ENCODE measurements at regions not wholly inside any gene's neighbourhood (a gene's known extent, or its start where the extent isn't known, plus 50 kb on each side); places are given as distances from the start of the nearest gene placed in this dataset.

DNA sequence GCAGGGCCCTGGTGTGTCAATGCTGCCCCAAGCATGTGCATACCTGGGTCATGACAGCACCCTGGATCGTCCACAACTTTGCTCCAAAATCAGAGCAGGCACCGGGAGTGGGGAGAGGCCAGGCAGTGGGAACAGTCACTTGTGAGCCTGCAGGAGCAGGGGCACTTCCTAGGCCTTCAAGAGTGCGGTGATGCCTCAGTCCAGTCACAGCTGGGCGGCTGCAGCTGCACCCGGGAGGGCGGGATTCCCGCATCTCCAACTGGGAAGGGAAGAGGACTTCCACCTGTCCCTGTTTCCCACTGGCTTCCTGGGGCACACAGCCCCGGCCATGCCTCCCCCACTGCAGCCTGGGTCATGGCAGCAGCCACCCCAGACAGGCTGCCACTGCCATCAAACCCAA, 191.3 kb upstream of the DEFB112 start:
- POLR2A ChIA-PET, result no interaction called here

DNA sequence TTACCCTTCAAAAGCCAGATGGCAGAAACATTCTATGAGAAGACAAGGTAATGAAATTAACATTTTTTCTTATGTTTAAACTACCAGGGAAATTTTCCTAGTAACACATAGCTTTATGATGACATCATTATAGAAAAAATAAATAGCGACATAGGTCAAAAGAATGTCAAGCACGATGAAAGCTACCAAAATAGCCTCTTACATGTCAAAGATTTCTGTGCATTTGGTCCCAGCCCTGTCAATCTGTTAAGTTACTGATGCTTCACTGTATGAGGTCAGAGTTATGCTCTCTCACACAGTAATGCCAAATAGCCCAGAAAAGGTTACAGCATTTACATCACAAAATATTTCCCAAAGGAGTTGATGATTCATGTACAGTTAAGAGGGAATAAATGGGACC, 199.8 kb upstream of the DEFB112 start:
- Mint-ChIP-seq H3K4me1 (ENCODE audit: low read depth) (no peaks in the 10 kb centered on the region), H3K9me3 (ENCODE audit: insufficient read depth) (no peaks in the 10 kb centered on the region), H3K27me3 (ENCODE audit: low read depth) (no peaks in the 10 kb centered on the region), H3K4me3 (no peak overlapping the region), H3K36me3 (ENCODE audit: low read depth) (no peaks in the 10 kb centered on the region), H3K27ac (no peak overlapping the region)
- DNase-seq, result no peak
- ChIA-PET CTCF (no interaction called here), POLR2A (no interaction called here)
- no peak for ATAC-seq

More for the DNA sequence above, 191.3 kb upstream of the DEFB112 start:
- Mint-ChIP-seq H3K27ac (no peak overlapping the region), H3K27me3 (ENCODE audit: low read depth) (no peaks in the 10 kb centered on the region), H3K9me3 (ENCODE audit: insufficient read depth) (no peaks in the 10 kb centered on the region), H3K4me1 (ENCODE audit: low read depth) (no peaks in the 10 kb centered on the region), H3K4me3 (no peak overlapping the region), H3K36me3 (ENCODE audit: low read depth) (no peaks in the 10 kb centered on the region)
- no peak for DNase-seq
- CTCF ChIA-PET, result no interaction called here
- no peak for ATAC-seq

DNA sequence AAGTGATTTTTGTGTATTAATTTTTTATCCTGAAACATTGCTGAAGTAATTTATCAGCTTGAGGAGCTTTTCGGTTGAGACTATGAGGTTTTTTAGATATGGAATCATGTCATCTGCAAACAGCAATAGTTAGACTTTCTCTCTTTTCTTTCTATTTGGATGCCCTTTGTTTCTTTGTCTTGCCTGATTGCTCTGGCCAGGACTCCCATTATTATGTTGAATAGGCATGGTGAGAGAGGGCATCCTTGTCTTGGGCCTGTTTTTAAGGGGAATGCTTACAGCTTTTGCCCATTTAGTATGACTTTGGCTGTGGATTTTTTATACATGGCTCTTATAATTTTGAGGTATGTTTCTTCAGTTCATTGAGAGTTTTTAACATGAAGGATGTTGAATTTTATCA, 207.6 kb upstream of the DEFB112 start:
- DNase-seq (no peak), ATAC-seq (no peak)
- ChIA-PET CTCF (no interaction called here), POLR2A (no interaction called here)
- no peak overlapping the region for H3K27ac Mint-ChIP-seq
- peaks cover 9% of the 10 kb centered on the region for H3K9me3 Mint-ChIP-seq (ENCODE audit: insufficient read depth)
- no peaks in the 10 kb centered on the region for H3K4me1 Mint-ChIP-seq (ENCODE audit: low read depth)
- H3K36me3 Mint-ChIP-seq (ENCODE audit: low read depth), result no peaks in the 10 kb centered on the region
- H3K4me3 Mint-ChIP-seq, result no peak overlapping the region
- H3K27me3 Mint-ChIP-seq (ENCODE audit: low read depth), result no peaks in the 10 kb centered on the region

DNA sequence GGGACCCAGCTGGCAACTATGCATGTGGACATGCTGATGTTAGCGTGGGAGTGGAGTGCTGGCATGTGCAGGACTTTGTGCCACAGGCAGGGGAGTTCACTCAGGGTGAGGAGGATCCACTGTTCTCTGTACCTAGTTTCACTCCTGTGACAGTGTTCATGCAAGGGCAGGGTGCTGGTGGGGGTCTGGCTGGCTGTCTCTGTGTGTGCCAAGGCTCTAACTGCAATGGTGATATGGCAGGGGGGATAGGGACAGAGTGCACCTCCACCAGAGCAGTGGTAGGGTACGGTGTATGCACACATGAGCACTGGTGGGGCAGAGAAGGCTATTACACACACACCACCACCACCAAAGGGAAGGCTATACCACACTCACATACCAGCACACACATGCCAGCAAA, 210.2 kb upstream of the DEFB112 start:
- DNase-seq (no peak), ATAC-seq (no peak)
- H3K4me1 Mint-ChIP-seq (ENCODE audit: low read depth), result no peaks in the 10 kb centered on the region
- H3K27me3 Mint-ChIP-seq (ENCODE audit: low read depth), result no peaks in the 10 kb centered on the region
- H3K36me3 Mint-ChIP-seq (ENCODE audit: low read depth), result no peaks in the 10 kb centered on the region
- POLR2A ChIA-PET, result no interaction called here
- H3K27ac Mint-ChIP-seq, result no peak overlapping the region
- CTCF ChIA-PET, result no interaction called here
- peaks cover 9% of the 10 kb centered on the region for H3K9me3 Mint-ChIP-seq (ENCODE audit: insufficient read depth)
- H3K4me3 Mint-ChIP-seq, result no peak overlapping the region

DNA sequence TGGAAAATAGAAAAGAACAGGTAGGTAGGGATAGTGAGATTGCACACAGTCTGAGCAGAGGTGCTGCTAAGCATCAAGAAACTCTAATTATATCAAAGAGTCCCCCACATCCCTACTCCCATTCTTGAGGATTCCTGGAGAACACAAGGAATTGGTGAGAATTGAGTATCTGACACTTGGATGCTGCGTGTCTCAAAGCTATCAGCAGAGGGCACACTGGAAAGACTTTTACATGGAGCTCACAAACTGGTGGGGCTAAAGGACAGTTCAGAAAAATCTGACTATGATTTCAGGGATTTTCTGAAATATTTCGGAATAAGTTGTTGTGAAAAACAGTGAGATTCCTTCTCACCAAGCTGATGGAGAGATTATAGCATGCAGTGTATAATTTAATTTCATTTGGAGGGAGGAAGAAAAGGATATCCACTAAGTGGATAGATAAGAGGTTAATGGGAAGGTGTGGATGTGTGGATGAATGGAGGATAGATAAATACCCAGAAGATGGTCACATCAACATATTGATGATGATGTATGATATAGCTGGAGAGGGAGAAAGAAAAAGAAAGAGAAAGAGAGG, 215.4 kb upstream of the DEFB112 start:
- no peaks in the 10 kb centered on the region for H3K9me3 Mint-ChIP-seq (ENCODE audit: insufficient read depth)
- DNase-seq (no peak), ATAC-seq (no peak)
- no peaks in the 10 kb centered on the region for H3K27me3 Mint-ChIP-seq (ENCODE audit: low read depth)
- ChIA-PET CTCF (no interaction called here), POLR2A (no interaction called here)
- no peak overlapping the region for H3K4me3 Mint-ChIP-seq
- H3K27ac Mint-ChIP-seq, result no peak overlapping the region
- no peaks in the 10 kb centered on the region for H3K36me3 Mint-ChIP-seq (ENCODE audit: low read depth)
- H3K4me1 Mint-ChIP-seq (ENCODE audit: low read depth), result no peaks in the 10 kb centered on the region

DNA sequence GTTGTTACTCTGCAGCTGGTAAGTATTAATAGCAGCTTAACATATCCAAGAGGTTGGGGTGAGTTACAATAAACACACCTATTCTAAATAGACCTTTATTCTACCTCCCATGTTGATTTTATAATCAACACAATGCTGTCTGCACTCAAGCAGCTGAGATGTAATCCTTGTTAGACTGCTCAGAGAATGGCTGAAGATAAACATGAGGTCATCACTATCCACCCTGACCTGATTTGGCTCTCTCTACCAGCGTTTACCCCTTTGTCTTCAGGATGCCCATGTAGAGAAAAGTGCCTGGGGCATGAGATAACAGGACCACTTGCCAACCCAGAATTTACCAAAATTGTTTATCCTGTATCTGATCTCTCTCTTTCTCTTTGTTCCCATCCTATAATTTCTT, 220.7 kb upstream of the DEFB112 start:
- CTCF ChIA-PET, result no interaction called here
- Mint-ChIP-seq H3K4me3 (no peak overlapping the region), H3K27me3 (ENCODE audit: low read depth) (no peaks in the 10 kb centered on the region), H3K27ac (no peak overlapping the region), H3K4me1 (ENCODE audit: low read depth) (no peaks in the 10 kb centered on the region), H3K36me3 (ENCODE audit: low read depth) (no peaks in the 10 kb centered on the region), H3K9me3 (ENCODE audit: insufficient read depth) (no peaks in the 10 kb centered on the region)
- POLR2A ChIA-PET, result no interaction called here
- DNase-seq (no peak), ATAC-seq (no peak)

DNA sequence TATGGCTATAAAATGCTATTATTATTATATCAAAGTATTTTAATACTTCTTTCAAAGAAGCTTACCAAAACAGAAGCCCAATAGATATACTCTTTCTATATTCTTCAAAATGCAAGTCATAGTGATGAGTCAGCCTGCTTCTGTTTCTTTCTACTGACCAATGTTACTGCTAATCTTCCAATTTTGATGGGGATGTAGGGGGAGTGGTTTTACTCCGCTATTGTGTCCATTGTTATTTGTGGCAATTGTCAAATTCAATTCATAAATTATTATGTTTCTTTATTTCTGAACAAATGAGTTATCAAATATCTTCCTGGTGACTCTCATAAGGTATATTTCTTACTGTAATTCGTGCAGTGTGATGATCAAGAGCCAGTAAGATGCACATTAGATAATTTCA, 221.5 kb upstream of the DEFB112 start:
- Mint-ChIP-seq H3K9me3 (ENCODE audit: insufficient read depth) (no peaks in the 10 kb centered on the region), H3K4me1 (ENCODE audit: low read depth) (no peaks in the 10 kb centered on the region), H3K4me3 (no peak overlapping the region), H3K36me3 (ENCODE audit: low read depth) (no peaks in the 10 kb centered on the region), H3K27me3 (ENCODE audit: low read depth) (no peaks in the 10 kb centered on the region), H3K27ac (no peak overlapping the region)
- ATAC-seq (no peak), DNase-seq (no peak)
- ChIA-PET CTCF (no interaction called here), POLR2A (no interaction called here)

DNA sequence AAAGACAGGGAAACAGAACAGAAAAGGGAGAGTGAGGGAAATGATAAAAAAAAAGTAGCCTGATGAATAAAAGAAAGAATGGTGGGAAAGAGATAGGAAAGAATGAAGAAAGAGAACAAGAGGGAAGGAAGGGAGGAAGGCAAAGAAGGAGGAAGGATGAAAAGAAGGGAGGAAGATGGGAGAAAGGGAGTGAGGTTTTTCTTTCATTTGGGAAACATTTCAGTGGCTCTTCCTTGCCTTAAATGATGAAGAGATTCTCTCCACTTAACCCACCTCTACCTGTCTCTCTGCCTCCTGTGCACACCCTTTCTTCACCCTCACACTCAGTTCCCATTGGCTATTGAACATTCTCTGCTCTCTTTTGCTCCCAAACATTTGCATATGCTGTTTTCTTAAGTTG, 222.1 kb upstream of the DEFB112 start:
- ATAC-seq, result no peak
- no peaks in the 10 kb centered on the region for H3K36me3 Mint-ChIP-seq (ENCODE audit: low read depth)
- CTCF ChIA-PET, result no interaction called here
- DNase-seq, result no peak
- H3K27me3 Mint-ChIP-seq (ENCODE audit: low read depth), result no peaks in the 10 kb centered on the region
- H3K9me3 Mint-ChIP-seq (ENCODE audit: insufficient read depth), result no peaks in the 10 kb centered on the region
- no peak overlapping the region for H3K4me3 Mint-ChIP-seq
- H3K4me1 Mint-ChIP-seq (ENCODE audit: low read depth), result no peaks in the 10 kb centered on the region
- POLR2A ChIA-PET, result no interaction called here
- H3K27ac Mint-ChIP-seq, result no peak overlapping the region

DNA sequence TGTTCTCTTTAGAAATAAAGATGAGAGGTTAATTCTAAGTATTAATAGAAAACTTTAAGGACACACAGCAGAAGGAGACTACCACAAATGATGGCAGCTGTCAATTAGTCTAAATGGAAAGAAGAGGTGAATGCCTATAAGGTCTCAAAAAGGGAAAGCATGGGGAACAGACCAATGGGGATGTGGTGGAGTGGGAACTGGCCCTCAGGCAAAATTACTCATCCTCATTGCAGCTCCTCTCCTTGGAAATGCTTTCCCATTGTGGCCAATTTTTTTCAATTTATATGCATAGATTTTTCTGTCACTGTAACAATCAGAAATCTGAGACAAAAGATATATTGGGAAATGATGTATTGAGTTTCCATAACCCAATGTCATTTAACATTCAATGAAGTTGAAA, 222.9 kb upstream of the DEFB112 start:
- H3K4me3 Mint-ChIP-seq, result no peak overlapping the region
- H3K4me1 Mint-ChIP-seq (ENCODE audit: low read depth), result no peaks in the 10 kb centered on the region
- no peaks in the 10 kb centered on the region for H3K36me3 Mint-ChIP-seq (ENCODE audit: low read depth)
- ChIA-PET POLR2A (no interaction called here), CTCF (no interaction called here)
- DNase-seq (no peak), ATAC-seq (no peak)
- no peaks in the 10 kb centered on the region for H3K27me3 Mint-ChIP-seq (ENCODE audit: low read depth)
- no peaks in the 10 kb centered on the region for H3K9me3 Mint-ChIP-seq (ENCODE audit: insufficient read depth)
- no peak overlapping the region for H3K27ac Mint-ChIP-seq

DNA sequence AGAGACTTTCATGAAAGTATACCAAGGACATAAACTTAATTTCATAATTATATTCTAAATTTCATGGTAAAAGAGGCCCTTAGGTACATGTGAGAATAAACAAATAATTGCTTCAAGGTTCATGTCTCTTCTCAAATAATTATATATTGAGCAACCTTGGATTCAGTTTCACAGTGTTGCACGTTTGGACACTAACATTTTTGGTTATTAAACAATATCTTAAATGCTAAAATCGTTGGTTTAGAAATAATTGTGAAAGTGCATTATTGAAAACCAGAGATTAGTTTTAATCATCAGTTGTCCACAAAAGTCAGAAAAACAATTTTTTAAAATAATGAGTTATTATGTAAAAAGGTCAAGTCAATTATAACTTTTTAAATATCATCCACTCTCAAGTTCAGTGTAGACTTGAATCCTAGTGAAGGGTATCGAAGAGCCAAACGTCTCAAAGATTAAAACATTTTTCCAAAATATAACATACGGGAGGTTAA, 227.1 kb upstream of the DEFB112 start:
- no peak overlapping the region for H3K4me3 Mint-ChIP-seq
- POLR2A ChIA-PET, result no interaction called here
- no peak overlapping the region for H3K27ac Mint-ChIP-seq
- H3K4me1 Mint-ChIP-seq (ENCODE audit: low read depth), result no peaks in the 10 kb centered on the region
- no peaks in the 10 kb centered on the region for H3K9me3 Mint-ChIP-seq (ENCODE audit: insufficient read depth)
- DNase-seq (no peak), ATAC-seq (no peak)
- H3K36me3 Mint-ChIP-seq (ENCODE audit: low read depth), result no peaks in the 10 kb centered on the region
- CTCF ChIA-PET, result no interaction called here
- H3K27me3 Mint-ChIP-seq (ENCODE audit: low read depth), result no peaks in the 10 kb centered on the region

DNA sequence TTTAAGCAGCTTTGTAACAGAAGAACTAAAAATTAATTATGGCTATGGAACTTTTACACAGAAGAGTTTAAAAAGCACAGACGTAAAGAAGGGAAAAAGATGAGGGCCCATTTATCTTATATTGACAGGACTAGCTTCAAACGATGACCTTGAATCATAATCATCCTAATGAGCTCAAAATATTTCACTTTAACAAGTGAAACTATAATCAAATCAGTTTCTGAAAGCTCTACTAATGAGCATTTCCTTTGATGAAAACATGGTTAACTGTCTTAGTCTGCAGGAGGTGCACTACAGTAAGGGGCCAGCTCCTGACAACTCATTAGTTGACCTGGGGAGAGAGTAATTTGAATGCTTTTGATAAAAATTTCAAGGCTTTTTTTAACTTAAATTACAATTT, 228.0 kb upstream of the DEFB112 start:
- POLR2A ChIA-PET, result no interaction called here
- Mint-ChIP-seq H3K4me3 (no peak overlapping the region), H3K36me3 (ENCODE audit: low read depth) (no peaks in the 10 kb centered on the region), H3K27ac (no peak overlapping the region), H3K9me3 (ENCODE audit: insufficient read depth) (no peaks in the 10 kb centered on the region), H3K4me1 (ENCODE audit: low read depth) (no peaks in the 10 kb centered on the region), H3K27me3 (ENCODE audit: low read depth) (no peaks in the 10 kb centered on the region)
- DNase-seq (no peak), ATAC-seq (no peak)
- CTCF ChIA-PET, result no interaction called here

DNA sequence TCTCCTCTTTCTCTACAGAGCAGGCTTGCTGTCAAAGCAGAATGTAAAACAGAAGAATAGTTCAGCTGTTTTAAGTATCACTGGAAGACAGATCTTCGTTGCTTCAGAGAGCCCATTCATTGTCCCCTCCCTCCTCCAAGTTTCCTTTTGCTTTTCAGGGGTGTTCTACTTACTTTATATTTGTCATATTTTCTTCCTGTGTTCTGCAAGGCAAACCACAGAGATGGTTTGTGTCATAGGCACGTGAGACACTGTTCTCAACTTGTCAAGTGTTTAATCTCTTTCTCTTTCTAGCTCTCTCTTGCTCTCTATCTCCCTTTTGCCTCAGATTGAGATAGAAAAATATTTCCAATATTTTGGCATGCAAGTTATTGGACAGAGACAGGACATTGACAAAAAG, 228.9 kb upstream of the DEFB112 start:
- ATAC-seq, result no peak
- no peaks in the 10 kb centered on the region for H3K27me3 Mint-ChIP-seq (ENCODE audit: low read depth)
- ChIA-PET CTCF (no interaction called here), POLR2A (no interaction called here)
- no peaks in the 10 kb centered on the region for H3K4me1 Mint-ChIP-seq (ENCODE audit: low read depth)
- H3K36me3 Mint-ChIP-seq (ENCODE audit: low read depth), result no peaks in the 10 kb centered on the region
- DNase-seq, result no peak
- H3K27ac Mint-ChIP-seq, result no peak overlapping the region
- no peaks in the 10 kb centered on the region for H3K9me3 Mint-ChIP-seq (ENCODE audit: insufficient read depth)
- H3K4me3 Mint-ChIP-seq, result no peak overlapping the region

DNA sequence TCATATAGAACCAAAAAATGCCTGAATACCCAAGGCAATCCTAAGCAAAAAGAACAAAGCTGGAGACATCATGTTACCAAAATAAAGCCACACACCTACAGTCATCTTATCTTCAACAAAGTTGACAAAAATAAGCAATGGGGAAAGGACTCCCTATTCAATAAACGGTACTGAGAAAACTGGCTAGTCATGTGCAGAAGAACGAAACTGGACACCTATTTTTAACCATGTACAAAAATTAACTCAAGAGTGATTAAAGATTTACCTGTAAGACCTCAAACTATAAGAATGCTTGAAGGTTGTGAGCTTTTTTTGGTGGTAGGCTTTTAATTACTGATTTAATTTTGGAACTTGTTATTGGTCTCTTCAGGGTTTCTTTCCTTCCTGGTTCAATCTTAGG, 236.0 kb upstream of the DEFB112 start:
- no peak overlapping the region for H3K27ac Mint-ChIP-seq
- no peaks in the 10 kb centered on the region for H3K9me3 Mint-ChIP-seq (ENCODE audit: insufficient read depth)
- DNase-seq (no peak), ATAC-seq (no peak)
- no peaks in the 10 kb centered on the region for H3K36me3 Mint-ChIP-seq (ENCODE audit: low read depth)
- H3K4me1 Mint-ChIP-seq (ENCODE audit: low read depth), result no peaks in the 10 kb centered on the region
- no peak overlapping the region for H3K4me3 Mint-ChIP-seq
- H3K27me3 Mint-ChIP-seq (ENCODE audit: low read depth), result no peaks in the 10 kb centered on the region
- POLR2A ChIA-PET, result no interaction called here
- CTCF ChIA-PET, result no interaction called here
